Heart left ventricle (tissue), 16 donors: ENCODE measurements at regions not wholly inside any gene's neighbourhood (a gene's known extent, or its start where the extent isn't known, plus 50 kb on each side); places are given as distances from the start of the nearest gene placed in this dataset.
A peak's percentile ranks its signal among the peaks of the same experiment; 100 is the strongest.

Source experiments
- ATAC-seq, 4 donors: fragments of 200-7000 bp; cut with Tn5 transposase; one replicate each; pipeline ENCODE4 v1.9.1; 2020 to 2022; ENCODE audit warnings: moderate library complexity in 4 of 4, mild to moderate bottlenecking in 3 of 4, moderate number of reproducible peaks in 1 of 4
- DNase-seq, 5 donors: peaks; one replicate each; pipeline ENCODE4 v3.0.0-alpha.2; 2020
- H3K27ac ChIP-seq, 12 donors: fragments of 200-600 bp; sonication (generic) in 4 of 12; one replicate each; pipeline versions ENCODE4 v1.5.0 to v1.8.0; 2016 to 2022; ENCODE audit warnings: mild to moderate bottlenecking in 2 of 12
- H3K27me3 ChIP-seq, 9 donors: fragments of 200-600 bp; sonication (generic) in 2 of 9; one replicate each; pipeline versions ENCODE4 v1.5.1 to v1.8.0; 2016 to 2022; ENCODE audit warnings: mild to moderate bottlenecking in 3 of 9
- H3K36me3 ChIP-seq, 9 donors: fragments of 200-600 bp; sonication (generic) in 2 of 9; one replicate each; pipeline versions ENCODE4 v1.5.0 to v1.8.0; 2018 to 2022; ENCODE audit warnings: mild to moderate bottlenecking in 2 of 9
- H3K4me1 ChIP-seq, 12 donors: fragments of 200-600 bp; sonication (generic) in 4 of 12; one replicate each; pipeline versions ENCODE4 v1.5.0 to v1.8.0; 2016 to 2022; ENCODE audit warnings: mild to moderate bottlenecking in 3 of 12
- H3K4me3 ChIP-seq, 12 donors: fragments of 200-600 bp; sonication (generic) in 4 of 12; one replicate each; pipeline versions ENCODE4 v1.5.0 to v1.8.0; 2017 to 2022; ENCODE audit warnings: mild to moderate bottlenecking in 9 of 12, moderate library complexity in 4 of 12
- H3K9me3 ChIP-seq, 12 donors: fragments of 200-600 bp; sonication (generic) in 4 of 12; one replicate each; pipeline versions ENCODE4 v1.5.0 to v1.8.0; 2016 to 2022; ENCODE audit warnings: mild to moderate bottlenecking in 1 of 12
- POLR2A ChIP-seq, 2 donors: fragments of 450-650 bp; IDR thresholded peaks; one replicate each; pipeline ENCODE4 v1.6.1; 2017; ENCODE audit warnings: antibody characterized with exemption in 2 of 2, mild to moderate bottlenecking in 2 of 2, moderate library complexity in 2 of 2
- WGBS, 4 donors: extraction: QIAGEN DNeasy Blood & Tissue Kit in 2 of 4; methylation state at CpG; one replicate each; pipeline versions ENCODE4 v1.1.5 to v1.1.7; 2013 to 2018; 5-methylcytosine and 5-hydroxymethylcytosine counted together
- intact Hi-C, 10 donors: fragments of 100-400 bp; cut with DNase I; formaldehyde crosslinking; loops; one replicate each; pipeline versions ENCODE4 v1.11.1 to v1.14.2; 2022
- TF ChIP-seq, protein P1 (sequence below), 12 donors: fragments of 200-600 bp; sonication (generic) in 4 of 12; IDR thresholded peaks; one replicate each; pipeline versions ENCODE4 v1.5.0 to v1.8.0; 2018 to 2022; ENCODE audit warnings: antibody characterized with exemption in 12 of 12, mild to moderate bottlenecking in 5 of 12
- donor health status: ischemic (EF 13 %, LVEDD 7.1; RV severe dilation, severe dysfunction).
- donor health status: healthy with polysubstance abuse.
- donor health status: DM: no; HTN: yes; CAD: no.
- donor health status: DM: no; HTN: no; CAD: no.
- donor health status: ischemic (EF 25% LVEDD 6.9; RV normal size, moderate dysfunction).
- donor health status: ischemic (EF 25% LVEDD 5.7; RV mildly dilated, moderate dysfunction).
- donor health status: healthy.
- donor health status: DM: yes; HTN: yes; CAD: no.
- donor health status: ischemic (EF 35%, LVEDD 5.7; RV mildly dilated, moderate dysfunction).
- donor health status: nonischemic (EF 11% LVEDD 7.7; RV severe dilation, severe dysfunction).
- donor health status: DM: yes; HTN: yes; CAD: no.
- donor health status: PGD.
- donor health status: ischemic (EF 29% LVEDD 5.4; RV normal size, mild dysfunction).
- donor health status: nonischemic (EF 23%, LVEDD 6.1; RV moderate dilation, normal function).

GRCh38 chr1:204803607-204804006 is 67.1 kb upstream of the NFASC start:
- Histone ChIP-seq H3K27ac (no peak overlapping the region), H3K36me3 (no peaks in the 10 kb centered on the region), H3K4me1 (peaks cover 0 to 11% (median 0%) of the 10 kb centered on the region in 12 donors), H3K9me3 (no peaks in the 10 kb centered on the region), H3K4me3 (no peak overlapping the region), H3K27me3 (peaks cover 0 to 14% (median 0%) of the 10 kb centered on the region in 9 donors)
- TF ChIP-seq POLR2A (IDR thresholded peaks at IDR 0.05), result no peak
- TF ChIP-seq, protein P1, sequence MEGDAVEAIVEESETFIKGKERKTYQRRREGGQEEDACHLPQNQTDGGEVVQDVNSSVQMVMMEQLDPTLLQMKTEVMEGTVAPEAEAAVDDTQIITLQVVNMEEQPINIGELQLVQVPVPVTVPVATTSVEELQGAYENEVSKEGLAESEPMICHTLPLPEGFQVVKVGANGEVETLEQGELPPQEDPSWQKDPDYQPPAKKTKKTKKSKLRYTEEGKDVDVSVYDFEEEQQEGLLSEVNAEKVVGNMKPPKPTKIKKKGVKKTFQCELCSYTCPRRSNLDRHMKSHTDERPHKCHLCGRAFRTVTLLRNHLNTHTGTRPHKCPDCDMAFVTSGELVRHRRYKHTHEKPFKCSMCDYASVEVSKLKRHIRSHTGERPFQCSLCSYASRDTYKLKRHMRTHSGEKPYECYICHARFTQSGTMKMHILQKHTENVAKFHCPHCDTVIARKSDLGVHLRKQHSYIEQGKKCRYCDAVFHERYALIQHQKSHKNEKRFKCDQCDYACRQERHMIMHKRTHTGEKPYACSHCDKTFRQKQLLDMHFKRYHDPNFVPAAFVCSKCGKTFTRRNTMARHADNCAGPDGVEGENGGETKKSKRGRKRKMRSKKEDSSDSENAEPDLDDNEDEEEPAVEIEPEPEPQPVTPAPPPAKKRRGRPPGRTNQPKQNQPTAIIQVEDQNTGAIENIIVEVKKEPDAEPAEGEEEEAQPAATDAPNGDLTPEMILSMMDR (IDR thresholded peaks at IDR 0.05), result no peak
- DNase-seq (no peak), ATAC-seq (no peak)
- intact Hi-C loops, result loop anchor here in 4 of 10 donors (10.0 kb wide), 2 partner anchors 261 to 359 kb away; no protein-coding TSS in a partner anchor
- 61 to 81% (median 78%) methylated on average over 3 of the region's 3 CpGs for WGBS, 4 donors

- ATAC-seq (peak; percentile 85 to 96 (median 94)), DNase-seq (peak; percentile 80 to 86 (median 82))
- WGBS, 4 donors, result 2 to 4% (median 4%) methylated on average over 22 to 23 of the region's 23 CpGs
- no peaks in the 10 kb centered on the region for H3K36me3 ChIP-seq
- TF ChIP-seq, protein P1 (IDR thresholded peaks at IDR 0.05), result peak; percentile 92 to 98 (median 96)
- no peak for TF ChIP-seq POLR2A (IDR thresholded peaks at IDR 0.05)
- intact Hi-C loops, result loop anchor here (1.0 to 10.0 kb wide), 11 partner anchors 134 to 450 kb away; no protein-coding TSS in a partner anchor
- peak overlapping the region in 11 of 12 donors; percentile 37 to 63 (median 51) for H3K4me3 ChIP-seq
- H3K27me3 ChIP-seq, result no peaks in the 10 kb centered on the region
- H3K27ac ChIP-seq, result no peak overlapping the region
- H3K4me1 ChIP-seq, result peaks cover 0 to 11% (median 0%) of the 10 kb centered on the region in 12 donors
- no peaks in the 10 kb centered on the region for H3K9me3 ChIP-seq
Observed at GRCh38 chr1:204806943-204807687, 63.5 kb upstream of the NFASC start.

- H3K27me3 ChIP-seq, result no peaks in the 10 kb centered on the region
- no peak for TF ChIP-seq POLR2A (IDR thresholded peaks at IDR 0.05)
- TF ChIP-seq, protein P1 (IDR thresholded peaks at IDR 0.05), result no peak
- ATAC-seq (no peak), DNase-seq (no peak)
- peaks cover 0 to 25% (median 8%) of the 10 kb centered on the region in 12 donors for H3K4me1 ChIP-seq
- H3K9me3 ChIP-seq, result no peaks in the 10 kb centered on the region
- H3K27ac ChIP-seq, result no peak overlapping the region
- intact Hi-C loops, result loop anchor here in 8 of 10 donors (2.0 to 10.0 kb wide), 8 partner anchors 53 to 448 kb away; no protein-coding TSS in a partner anchor
- no peak overlapping the region for H3K4me3 ChIP-seq
- no peaks in the 10 kb centered on the region for H3K36me3 ChIP-seq
- 91 to 97% (median 93%) methylated on average over 1 of the region's 1 CpG for WGBS, 4 donors
Observed at GRCh38 chr1:204809488-204809887, 61.2 kb upstream of the NFASC start.

DNA sequence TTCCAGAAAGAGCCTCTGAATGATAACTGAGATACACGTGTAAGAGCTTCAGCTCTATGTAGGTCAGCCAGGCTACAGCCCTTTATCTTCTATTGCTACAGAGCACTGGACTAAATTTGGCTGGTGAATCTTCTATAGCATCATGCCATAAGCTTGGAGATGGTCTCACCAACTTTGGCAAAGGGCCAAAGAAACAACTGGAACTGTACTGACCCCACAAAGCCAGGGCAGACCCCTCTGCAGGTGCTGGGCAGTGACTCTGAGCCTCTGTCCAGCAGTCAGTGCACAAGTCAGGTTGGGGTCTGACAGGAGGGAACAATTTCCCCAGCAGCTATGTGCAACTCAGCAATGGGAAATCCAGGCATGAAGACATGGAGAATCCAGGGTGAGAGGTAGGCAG is 57.8 kb upstream of the NFASC start:
- H3K36me3 ChIP-seq, result no peaks in the 10 kb centered on the region
- H3K4me3 ChIP-seq, result no peak overlapping the region
- peaks cover 0 to 5% (median 0%) of the 10 kb centered on the region in 12 donors for H3K9me3 ChIP-seq
- TF ChIP-seq, protein P1 (IDR thresholded peaks at IDR 0.05), result no peak
- TF ChIP-seq POLR2A (IDR thresholded peaks at IDR 0.05), result no peak
- H3K4me1 ChIP-seq, result peaks cover 0 to 30% (median 9%) of the 10 kb centered on the region in 12 donors
- DNase-seq (no peak), ATAC-seq (no peak)
- no peak overlapping the region for H3K27ac ChIP-seq
- intact Hi-C loops, result no loop called here
- H3K27me3 ChIP-seq, result no peaks in the 10 kb centered on the region
- 35 to 41% (median 39%) methylated on average over 1 of the region's 1 CpG for WGBS, 4 donors
